IPS-NIHi11 (cell line): ENCODE measurements at regions not wholly inside any gene's neighbourhood (a gene's known extent, or its start where the extent isn't known, plus 50 kb on each side); places are given as distances from the start of the nearest gene placed in this dataset.
"Not testable (repeated sequence)": the region's sequence is repeated elsewhere in the genome, so short reads cannot be mapped to it uniquely, and the experiment has no call there.

Experiments used
- DNase-seq: peaks from one replicate; pipeline ENCODE4 v3.0.0; 2012; ENCODE audit warnings: mixed read lengths, low spot score

DNA sequence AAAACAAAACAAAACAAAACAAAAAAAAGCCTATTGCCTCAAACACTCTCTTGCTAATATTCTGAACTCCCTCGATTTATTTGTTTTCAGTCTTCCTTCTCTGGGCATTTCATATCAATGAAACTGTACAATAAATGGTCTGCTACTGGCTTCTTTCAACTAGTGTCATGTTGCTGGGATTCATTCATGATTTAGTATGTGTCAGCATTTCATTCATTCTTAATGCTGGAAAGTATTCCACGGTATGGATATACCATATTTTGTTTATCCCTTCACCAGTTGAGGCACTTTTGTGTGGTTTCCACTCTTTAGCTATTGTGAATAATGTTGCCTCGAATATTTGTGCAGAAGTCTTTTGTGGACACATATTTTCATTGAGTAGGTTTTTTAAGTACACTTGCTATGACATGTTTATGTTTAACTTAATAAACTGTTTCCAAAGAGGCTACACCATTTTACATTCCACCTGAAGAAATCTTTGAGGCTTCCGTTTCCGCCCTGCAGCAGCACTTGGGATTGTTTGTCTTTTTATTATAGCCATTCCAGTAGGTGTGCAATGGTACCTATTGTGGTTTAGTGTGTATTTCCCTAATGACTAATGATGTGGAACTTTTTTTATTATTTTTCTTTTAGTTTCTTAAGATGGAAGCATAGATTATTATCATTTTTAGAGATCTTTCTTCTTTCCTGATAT is 543.6 kb upstream of the SOX11 start:
- DNase-seq = no peak

DNA sequence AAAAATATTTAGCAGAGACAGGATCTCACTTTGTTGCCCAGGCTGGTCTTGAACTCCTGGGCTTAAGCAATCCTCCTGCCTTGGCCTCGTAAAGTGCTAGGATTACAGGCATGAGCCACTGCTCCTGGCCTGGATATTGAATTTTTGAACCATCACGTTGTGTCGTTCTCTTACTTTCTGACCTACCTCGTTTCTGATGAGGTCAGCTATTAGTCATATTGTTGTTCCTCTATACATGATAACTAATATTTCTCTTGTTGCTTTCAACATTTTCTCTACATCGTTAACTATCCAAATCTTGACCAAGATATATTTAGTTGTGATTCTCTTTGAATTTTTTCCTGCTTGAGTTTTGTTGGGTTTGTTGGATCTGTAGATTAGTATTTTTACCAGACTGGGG is 541.3 kb upstream of the SOX11 start:
- no peak for DNase-seq

DNA sequence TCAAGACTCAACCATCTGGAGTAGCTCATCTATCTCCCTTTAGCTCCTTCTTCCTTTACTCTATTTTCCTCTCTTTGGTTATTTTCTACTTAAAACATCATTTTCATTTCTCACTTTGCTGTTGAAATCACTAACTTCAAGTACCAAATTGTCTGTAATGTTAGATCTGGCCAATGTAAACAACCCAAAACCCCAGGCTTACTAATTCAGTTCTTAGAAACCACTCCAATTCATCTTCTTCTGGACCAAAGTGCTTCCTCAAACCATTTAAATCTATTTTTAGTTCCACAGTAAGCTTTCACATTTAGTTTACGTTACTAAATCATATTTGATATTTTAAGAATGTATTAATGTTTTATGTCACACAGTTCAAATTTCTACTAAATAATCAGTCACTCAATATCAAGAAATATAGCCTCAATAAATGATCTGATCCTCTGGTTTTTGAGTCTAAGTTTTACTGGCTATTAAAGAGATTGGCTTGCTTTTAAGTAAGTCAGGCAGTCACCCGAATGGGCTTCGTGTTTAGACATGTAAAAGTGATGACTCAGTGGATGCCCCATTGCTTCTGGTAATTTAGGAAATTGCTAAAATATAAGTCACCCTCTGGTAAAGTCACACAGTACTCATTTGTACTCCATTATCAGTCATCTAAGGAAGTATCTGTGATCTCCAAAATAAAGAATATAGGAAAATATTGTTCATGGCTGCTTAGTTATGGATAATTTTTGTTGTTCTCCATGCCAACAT is 527.2 kb upstream of the SOX11 start:
- no peak for DNase-seq

- no peak for DNase-seq
Measured at GRCh38 chr2:5172923-5173322, 519.3 kb upstream of the SOX11 start.

GRCh38 chr2:5173876-5174535 is 518.2 kb upstream of the SOX11 start:
- no peak for DNase-seq

- no peak for DNase-seq
Measured at GRCh38 chr2:5175231-5175630, 517.0 kb upstream of the SOX11 start.

GRCh38 chr2:5176764-5177163 is 515.4 kb upstream of the SOX11 start:
- DNase-seq = no peak

DNA sequence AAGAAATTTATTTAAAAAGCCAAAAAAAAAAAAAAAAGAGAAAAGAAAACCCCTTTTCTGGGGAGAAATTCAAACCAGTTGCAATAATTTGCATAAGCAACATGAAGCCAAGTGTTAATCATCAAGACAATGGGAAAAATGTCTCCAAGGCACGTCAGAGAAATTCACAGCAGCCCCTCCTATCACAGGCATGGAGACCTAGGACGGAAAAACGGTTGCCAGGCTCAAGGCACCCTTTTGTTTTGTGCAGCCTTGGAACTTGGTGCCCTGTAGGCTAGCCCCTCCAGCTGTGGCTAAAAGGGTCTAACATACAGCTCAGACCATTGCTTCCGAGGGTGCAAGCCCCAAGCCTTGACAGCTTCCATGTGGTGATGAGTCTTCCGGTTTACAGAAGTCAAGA is 509.2 kb upstream of the SOX11 start:
- DNase-seq = no peak

- DNase-seq = no peak
Measured at GRCh38 chr2:5187283-5187682, 504.9 kb upstream of the SOX11 start.

GRCh38 chr2:5188636-5189035 is 503.5 kb upstream of the SOX11 start:
- DNase-seq = no peak

- no peak for DNase-seq
Measured at GRCh38 chr2:5190023-5190422, 502.2 kb upstream of the SOX11 start.

GRCh38 chr2:5195636-5196035 is 496.5 kb upstream of the SOX11 start:
- DNase-seq = no peak

DNA sequence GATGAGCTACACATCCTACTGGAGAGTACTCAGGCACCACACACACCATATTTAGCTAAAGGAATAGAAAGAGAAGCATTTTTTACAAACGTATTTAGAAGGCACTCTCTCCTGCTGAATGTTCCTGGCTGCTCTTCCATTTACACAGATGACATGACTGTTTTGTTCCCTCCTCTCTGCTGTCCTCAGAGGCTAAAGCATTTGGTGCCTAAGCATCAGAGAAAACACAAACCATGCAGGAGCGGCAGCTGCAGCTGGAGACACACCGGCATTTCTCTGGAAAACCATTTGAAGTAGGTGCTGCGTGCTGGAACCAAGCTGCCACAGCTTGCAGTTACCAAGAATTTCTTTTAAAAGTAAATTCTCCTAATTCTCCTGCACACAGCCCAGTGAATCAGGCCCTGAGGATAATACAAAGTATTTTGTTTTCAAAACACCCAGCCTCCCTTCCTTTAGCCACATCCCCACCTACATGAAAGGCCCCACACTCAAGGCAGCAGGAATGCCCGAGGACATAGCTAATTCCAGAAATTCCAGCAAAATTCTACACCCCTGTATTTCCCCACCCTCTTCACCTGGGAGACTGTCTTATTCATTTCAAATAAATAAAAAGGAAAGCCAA is 488.9 kb upstream of the SOX11 start:
- no peak for DNase-seq

DNA sequence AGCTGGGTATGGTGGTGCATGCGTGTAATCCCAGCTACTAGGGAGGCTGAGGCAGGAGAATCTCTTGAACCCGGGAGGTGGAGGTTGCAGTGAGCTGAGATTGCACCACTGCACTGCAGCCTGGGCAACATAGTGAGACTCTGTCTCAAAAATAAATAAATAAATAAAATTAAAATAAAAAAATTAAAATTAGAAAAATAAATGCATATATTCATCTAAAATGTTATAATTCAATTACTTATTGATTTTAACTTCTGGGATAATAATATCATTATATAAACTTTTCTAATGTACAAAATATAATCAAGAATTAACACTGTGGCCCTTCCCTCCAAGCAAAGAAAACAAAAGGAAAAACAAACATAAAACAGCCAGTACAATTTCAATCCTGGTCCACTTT is 485.4 kb upstream of the SOX11 start:
- not testable (repeated sequence) for DNase-seq

GRCh38 chr2:5215989-5216607 is 476.1 kb upstream of the SOX11 start:
- DNase-seq = no peak

- no peak for DNase-seq
Measured at GRCh38 chr2:5227062-5227699, 465.0 kb upstream of the SOX11 start.

GRCh38 chr2:5229574-5229973 is 462.6 kb upstream of the SOX11 start:
- no peak for DNase-seq

DNA sequence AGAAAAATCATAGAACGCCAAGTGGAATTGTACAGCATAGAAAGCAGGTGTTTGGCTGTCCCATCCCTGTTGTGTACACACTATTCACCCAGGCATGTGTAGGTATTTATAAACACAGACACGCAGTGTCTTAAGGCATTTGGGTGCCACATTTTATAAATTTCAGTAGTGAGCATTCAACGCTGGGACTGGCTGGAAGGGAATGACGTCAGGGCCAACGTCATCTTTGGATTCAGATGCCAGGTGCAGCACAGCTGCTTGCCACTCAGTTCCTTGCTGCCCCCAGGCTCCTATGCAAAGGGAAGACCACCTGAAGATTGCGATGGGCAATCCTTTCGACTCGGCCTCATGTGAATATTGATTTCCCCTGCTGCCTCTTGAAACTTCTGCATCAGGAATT is 461.7 kb upstream of the SOX11 start:
- DNase-seq = no peak

- DNase-seq = no peak
Measured at GRCh38 chr2:5230855-5231254, 461.3 kb upstream of the SOX11 start.

DNA sequence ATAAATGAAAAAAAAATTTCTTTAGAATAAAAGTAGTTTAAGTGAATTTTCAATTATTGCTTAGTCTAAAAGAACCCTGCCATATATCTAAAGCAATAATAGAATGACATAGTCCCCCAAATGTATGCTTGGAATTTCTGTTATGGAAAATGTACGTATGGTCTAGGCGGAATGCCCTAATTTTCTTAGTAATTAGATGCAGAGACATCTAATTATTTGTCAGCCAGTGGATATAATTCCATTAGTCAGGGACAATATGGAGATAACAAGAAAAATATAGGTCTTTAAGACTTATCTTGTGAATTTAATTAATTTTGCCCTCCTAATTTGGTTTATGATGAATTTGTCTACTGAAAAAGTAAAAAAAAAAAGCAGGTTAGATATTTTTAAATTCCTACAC is 460.9 kb upstream of the SOX11 start:
- no peak for DNase-seq

GRCh38 chr2:5234563-5234962 is 457.6 kb upstream of the SOX11 start:
- DNase-seq = no peak

- DNase-seq = no peak
Measured at GRCh38 chr2:5235701-5236100, 456.5 kb upstream of the SOX11 start.
